ENCODE measurements at regions not wholly inside any gene's neighbourhood (a gene's known extent, or its start where the extent isn't known, plus 50 kb on each side); places are given as distances from the start of the nearest gene placed in this dataset.

GRCh38 chr4:171265190-171265818, 547.9 kb upstream of the GALNTL6 start:
- CTCF ChIA-PET, result interaction anchor here (0.6 kb wide), 1 partner anchor 1287 kb away, joined by 4 read pairs; no protein-coding TSS in a partner anchor
- POLR2A ChIA-PET, result no interaction called here
- no peaks in the 10 kb centered on the region for H3K9me3 ChIP-seq (ENCODE audit: control extremely low read depth in 1 of 3, control insufficient read depth in 2 of 3, insufficient read depth in 1 of 3, low read length in 2 of 3)
- H3K4me1 ChIP-seq (ENCODE audit: control insufficient read depth in 2 of 2, insufficient read depth in 2 of 2, low read length in 2 of 2), result no peaks in the 10 kb centered on the region
- intact Hi-C loops (cut with micrococcal nuclease), result no loop called here
- H3K9ac ChIP-seq (ENCODE audit: low read length), result no peak overlapping the region
- H3K27me3 Mint-ChIP-seq, result no peaks in the 10 kb centered on the region
- H3K27ac ChIP-seq (ENCODE audit: low read length in 2 of 2), result no peak overlapping the region
- ATAC-seq (ENCODE audit: low read depth), result no peak
- no peak overlapping the region for H2AFZ ChIP-seq (ENCODE audit: insufficient read depth, low read depth, low read length, poor library complexity, severe bottlenecking)
- no peaks in the 10 kb centered on the region for H3K36me3 ChIP-seq (replicated peaks in 1 of 2; ENCODE audit: control extremely low read depth in 1 of 2, control insufficient read depth in 1 of 2, extremely low read depth in 1 of 2, insufficient read depth in 2 of 2, low read length in 1 of 2)
- no peaks in the 10 kb centered on the region for H3K27me3 ChIP-seq (replicated peaks in 1 of 4; ENCODE audit: control extremely low read depth in 1 of 4, control insufficient read depth in 3 of 4, insufficient read depth in 4 of 4, low read length in 3 of 4)
- no peak for TF ChIP-seq EZH2 (IDR thresholded peaks at IDR 0.05; ENCODE audit: borderline replicate concordance, insufficient read depth, low read depth, low read length, poor library complexity, severe bottlenecking)
- TF ChIP-seq, protein P1, sequence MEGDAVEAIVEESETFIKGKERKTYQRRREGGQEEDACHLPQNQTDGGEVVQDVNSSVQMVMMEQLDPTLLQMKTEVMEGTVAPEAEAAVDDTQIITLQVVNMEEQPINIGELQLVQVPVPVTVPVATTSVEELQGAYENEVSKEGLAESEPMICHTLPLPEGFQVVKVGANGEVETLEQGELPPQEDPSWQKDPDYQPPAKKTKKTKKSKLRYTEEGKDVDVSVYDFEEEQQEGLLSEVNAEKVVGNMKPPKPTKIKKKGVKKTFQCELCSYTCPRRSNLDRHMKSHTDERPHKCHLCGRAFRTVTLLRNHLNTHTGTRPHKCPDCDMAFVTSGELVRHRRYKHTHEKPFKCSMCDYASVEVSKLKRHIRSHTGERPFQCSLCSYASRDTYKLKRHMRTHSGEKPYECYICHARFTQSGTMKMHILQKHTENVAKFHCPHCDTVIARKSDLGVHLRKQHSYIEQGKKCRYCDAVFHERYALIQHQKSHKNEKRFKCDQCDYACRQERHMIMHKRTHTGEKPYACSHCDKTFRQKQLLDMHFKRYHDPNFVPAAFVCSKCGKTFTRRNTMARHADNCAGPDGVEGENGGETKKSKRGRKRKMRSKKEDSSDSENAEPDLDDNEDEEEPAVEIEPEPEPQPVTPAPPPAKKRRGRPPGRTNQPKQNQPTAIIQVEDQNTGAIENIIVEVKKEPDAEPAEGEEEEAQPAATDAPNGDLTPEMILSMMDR (IDR thresholded peaks at IDR 0.05), result no peak
- no peak overlapping the region for H3K4me3 ChIP-seq (ENCODE audit: control extremely low read depth in 1 of 5, extremely low read depth in 1 of 5, insufficient read depth in 1 of 5, low read depth in 2 of 5, low read length in 4 of 5)
- no peaks in the 10 kb centered on the region for H3K4me1 Mint-ChIP-seq
- no peaks in the 10 kb centered on the region for H3K79me2 ChIP-seq (ENCODE audit: control insufficient read depth, insufficient read depth, low read length)
- H3K4me3 Mint-ChIP-seq, result no peak overlapping the region
- no peak for DNase-seq
- H3K4me2 ChIP-seq (replicated peaks; ENCODE audit: low read depth, low read length, poor library complexity, severe bottlenecking), result no peak overlapping the region
- no peak overlapping the region for H3K27ac Mint-ChIP-seq
- no peaks in the 10 kb centered on the region for H4K20me1 ChIP-seq (ENCODE audit: control insufficient read depth, insufficient read depth, low read length, poor library complexity, severe bottlenecking)
- no peaks in the 10 kb centered on the region for H3K9me3 Mint-ChIP-seq (ENCODE audit: insufficient read depth)
- no CpG with 5 or more reads among the region's 1 CpG for WGBS (ENCODE audit: insufficient coverage)

GRCh38 chr4:171256223-171256622, 557.0 kb upstream of the GALNTL6 start:
- H3K27me3 ChIP-seq (replicated peaks in 1 of 4; ENCODE audit: control extremely low read depth in 1 of 4, control insufficient read depth in 3 of 4, insufficient read depth in 4 of 4, low read length in 3 of 4), result no peaks in the 10 kb centered on the region
- H3K4me1 Mint-ChIP-seq, result no peaks in the 10 kb centered on the region
- no peak overlapping the region for H3K9ac ChIP-seq (ENCODE audit: low read length)
- WGBS (ENCODE audit: insufficient coverage), result 100% methylated on average over 2 of the region's 3 CpGs
- H3K9me3 Mint-ChIP-seq (ENCODE audit: insufficient read depth), result no peaks in the 10 kb centered on the region
- H3K4me2 ChIP-seq (replicated peaks; ENCODE audit: low read depth, low read length, poor library complexity, severe bottlenecking), result no peak overlapping the region
- TF ChIP-seq, protein P1 (IDR thresholded peaks at IDR 0.05), result no peak
- no peak for TF ChIP-seq EZH2 (IDR thresholded peaks at IDR 0.05; ENCODE audit: borderline replicate concordance, insufficient read depth, low read depth, low read length, poor library complexity, severe bottlenecking)
- ChIA-PET POLR2A (no interaction called here), CTCF (no interaction called here)
- intact Hi-C loops (cut with micrococcal nuclease), result no loop called here
- no peaks in the 10 kb centered on the region for H4K20me1 ChIP-seq (ENCODE audit: control insufficient read depth, insufficient read depth, low read length, poor library complexity, severe bottlenecking)
- H3K27ac Mint-ChIP-seq, result no peak overlapping the region
- no peak for ATAC-seq (ENCODE audit: low read depth)
- H3K4me3 Mint-ChIP-seq, result no peak overlapping the region
- H3K36me3 ChIP-seq (replicated peaks in 1 of 2; ENCODE audit: control extremely low read depth in 1 of 2, control insufficient read depth in 1 of 2, extremely low read depth in 1 of 2, insufficient read depth in 2 of 2, low read length in 1 of 2), result no peaks in the 10 kb centered on the region
- no peaks in the 10 kb centered on the region for H3K9me3 ChIP-seq (ENCODE audit: control extremely low read depth in 1 of 3, control insufficient read depth in 2 of 3, insufficient read depth in 1 of 3, low read length in 2 of 3)
- H3K4me1 ChIP-seq (ENCODE audit: control insufficient read depth in 2 of 2, insufficient read depth in 2 of 2, low read length in 2 of 2), result no peaks in the 10 kb centered on the region
- no peak overlapping the region for H3K4me3 ChIP-seq (ENCODE audit: control extremely low read depth in 1 of 5, extremely low read depth in 1 of 5, insufficient read depth in 1 of 5, low read depth in 2 of 5, low read length in 4 of 5)
- H3K27ac ChIP-seq (ENCODE audit: low read length in 2 of 2), result no peak overlapping the region
- H2AFZ ChIP-seq (ENCODE audit: insufficient read depth, low read depth, low read length, poor library complexity, severe bottlenecking), result no peak overlapping the region
- no peaks in the 10 kb centered on the region for H3K27me3 Mint-ChIP-seq
- H3K79me2 ChIP-seq (ENCODE audit: control insufficient read depth, insufficient read depth, low read length), result no peaks in the 10 kb centered on the region
- no peak for DNase-seq
